ENCODE measurements at regions not wholly inside any gene's neighbourhood (a gene's known extent, or its start where the extent isn't known, plus 50 kb on each side); places are given as distances from the start of the nearest gene placed in this dataset.
"Not testable (repeated sequence)": the region's sequence is repeated elsewhere in the genome, so short reads cannot be mapped to it uniquely, and the experiment has no call there.

DNA sequence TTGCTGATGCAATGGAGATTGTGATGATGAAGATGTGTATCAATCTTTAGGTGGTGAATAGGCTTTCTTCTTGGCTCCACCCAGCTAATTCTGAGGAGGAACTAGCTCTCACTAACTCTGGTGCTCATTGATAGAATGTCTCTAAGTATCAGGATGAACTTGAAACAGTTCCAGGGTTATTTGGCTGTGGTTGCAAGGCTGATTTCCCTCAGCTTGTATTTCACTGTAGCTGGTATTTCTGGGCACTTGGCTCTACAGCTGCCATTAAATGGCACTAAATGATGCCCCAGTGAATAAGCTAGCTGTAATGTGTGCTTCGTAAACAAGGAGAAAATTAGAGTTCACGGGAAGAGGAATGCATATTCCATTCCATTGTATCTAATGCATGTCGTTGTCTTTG, 241.2 kb downstream of the RPIA start:
- H3K4me1 Mint-ChIP-seq, result no peaks in the 10 kb centered on the region
- ATAC-seq, result no peak
- no peak for DNase-seq
- CTCF ChIA-PET, result interaction anchor here (2.7 kb wide), 1 partner anchor 52 kb away, joined by 8 read pairs; no protein-coding TSS in a partner anchor
- no peaks in the 10 kb centered on the region for H3K9me3 Mint-ChIP-seq (ENCODE audit: low read depth)
- no peaks in the 10 kb centered on the region for H3K36me3 Mint-ChIP-seq (ENCODE audit: low read depth)
- H3K4me3 Mint-ChIP-seq, result no peak overlapping the region
- intact Hi-C loops (cut with DNase I, micrococcal nuclease), result loop anchor here in 1 of 2 experiments (5.0 kb wide), 1 partner anchor 60 kb away; no protein-coding TSS in a partner anchor
- no peaks in the 10 kb centered on the region for H3K27me3 Mint-ChIP-seq
- H3K27ac Mint-ChIP-seq, result no peak overlapping the region
- POLR2A ChIA-PET, result no interaction called here

DNA sequence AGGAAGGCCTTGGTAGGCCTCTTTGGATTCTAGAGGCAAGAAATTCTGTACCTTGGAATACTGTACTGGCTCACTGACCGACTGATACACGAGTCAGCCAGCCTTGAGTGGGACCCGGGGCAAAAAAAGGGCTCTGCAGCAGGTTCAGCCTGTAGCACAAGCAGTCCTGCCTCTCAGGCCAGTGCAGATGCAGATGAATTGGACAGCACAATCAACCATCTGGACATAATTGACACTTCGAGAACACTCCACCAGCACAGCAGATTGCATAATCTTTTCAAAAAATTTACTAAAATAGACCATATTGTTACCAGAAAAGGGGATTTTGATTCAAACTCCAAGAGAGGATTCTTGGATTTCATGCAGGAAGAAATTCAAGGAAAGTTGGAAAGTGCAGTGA, 241.6 kb downstream of the RPIA start:
- Mint-ChIP-seq H3K4me1 (no peaks in the 10 kb centered on the region), H3K36me3 (ENCODE audit: low read depth) (no peaks in the 10 kb centered on the region), H3K9me3 (ENCODE audit: low read depth) (no peaks in the 10 kb centered on the region), H3K27ac (no peak overlapping the region), H3K27me3 (no peaks in the 10 kb centered on the region), H3K4me3 (no peak overlapping the region)
- intact Hi-C loops (cut with DNase I, micrococcal nuclease), result loop anchor here in 1 of 2 experiments (5.0 kb wide), 1 partner anchor 61 kb away; no protein-coding TSS in a partner anchor
- no peak for ATAC-seq
- no peak for DNase-seq
- POLR2A ChIA-PET, result no interaction called here
- CTCF ChIA-PET, result interaction anchor here (0.7 to 2.7 kb wide), 3 partner anchors 8 to 53 kb away, joined by 3 to 8 read pairs (median 3); no protein-coding TSS in a partner anchor

DNA sequence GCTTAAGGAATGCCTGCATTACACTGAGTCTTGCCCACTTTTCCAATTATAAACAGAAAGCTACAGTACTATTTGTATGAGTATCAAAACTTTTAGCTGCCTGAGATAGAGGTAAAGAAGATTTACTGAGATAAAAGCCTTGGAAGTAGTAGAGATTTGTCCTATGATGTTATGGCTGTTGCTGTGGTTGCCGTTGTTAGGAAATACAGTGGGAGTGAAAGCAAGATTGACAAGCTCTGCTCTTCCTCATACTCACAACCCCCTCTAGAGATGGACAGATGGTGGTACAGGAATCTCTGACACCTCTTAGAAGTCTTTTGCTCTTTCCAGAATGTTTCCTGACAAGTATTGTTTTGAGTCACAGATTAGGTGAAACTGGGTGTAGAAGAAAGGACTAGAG, 242.5 kb downstream of the RPIA start:
- H3K4me1 Mint-ChIP-seq, result no peaks in the 10 kb centered on the region
- no peak overlapping the region for H3K4me3 Mint-ChIP-seq
- CTCF ChIA-PET, result interaction anchor here (0.7 to 2.7 kb wide), 3 partner anchors 9 to 54 kb away, joined by 3 to 8 read pairs (median 3); no protein-coding TSS in a partner anchor
- no peak for DNase-seq
- intact Hi-C loops (cut with DNase I, micrococcal nuclease), result loop anchor here in 1 of 2 experiments (5.0 kb wide), 1 partner anchor 62 kb away; no protein-coding TSS in a partner anchor
- H3K27me3 Mint-ChIP-seq, result no peaks in the 10 kb centered on the region
- POLR2A ChIA-PET, result no interaction called here
- H3K36me3 Mint-ChIP-seq (ENCODE audit: low read depth), result no peaks in the 10 kb centered on the region
- H3K27ac Mint-ChIP-seq, result no peak overlapping the region
- no peak for ATAC-seq
- no peaks in the 10 kb centered on the region for H3K9me3 Mint-ChIP-seq (ENCODE audit: low read depth)

DNA sequence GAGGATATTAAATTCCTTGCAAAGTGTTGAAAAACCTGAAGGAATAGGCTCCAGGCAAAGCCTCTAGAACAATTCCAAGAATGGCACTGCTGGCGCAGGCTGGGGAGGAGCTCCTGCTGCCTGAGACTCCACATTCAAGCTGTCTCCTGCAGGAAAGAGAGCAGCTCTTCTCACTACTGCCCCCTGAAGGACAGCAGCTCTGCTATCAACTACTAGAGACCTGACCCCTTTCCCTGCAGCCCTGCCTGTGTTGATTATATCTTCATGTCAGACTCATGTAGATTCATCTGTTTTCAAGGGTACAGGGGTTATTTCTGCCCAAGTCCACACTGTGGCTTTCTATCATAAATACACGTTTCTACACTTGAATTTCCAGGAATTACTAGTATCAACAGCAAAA, 249.7 kb downstream of the RPIA start:
- H3K4me1 Mint-ChIP-seq; H3K4me3 Mint-ChIP-seq; H3K9me3 Mint-ChIP-seq (ENCODE audit: low read depth); POLR2A ChIA-PET; H3K36me3 Mint-ChIP-seq (ENCODE audit: low read depth); H3K27ac Mint-ChIP-seq; H3K27me3 Mint-ChIP-seq; ATAC-seq: not testable (repeated sequence)
- CTCF ChIA-PET, result interaction anchor here (0.7 to 1.9 kb wide), 3 partner anchors 61 to 279 kb away, joined by 3 to 8 read pairs (median 3); no protein-coding TSS in a partner anchor
- intact Hi-C loops (cut with DNase I, micrococcal nuclease), result loop anchor here in 1 of 2 experiments (10.0 kb wide), 1 partner anchor 196 kb away; no protein-coding TSS in a partner anchor
- DNase-seq, result peak; percentile 42

DNA sequence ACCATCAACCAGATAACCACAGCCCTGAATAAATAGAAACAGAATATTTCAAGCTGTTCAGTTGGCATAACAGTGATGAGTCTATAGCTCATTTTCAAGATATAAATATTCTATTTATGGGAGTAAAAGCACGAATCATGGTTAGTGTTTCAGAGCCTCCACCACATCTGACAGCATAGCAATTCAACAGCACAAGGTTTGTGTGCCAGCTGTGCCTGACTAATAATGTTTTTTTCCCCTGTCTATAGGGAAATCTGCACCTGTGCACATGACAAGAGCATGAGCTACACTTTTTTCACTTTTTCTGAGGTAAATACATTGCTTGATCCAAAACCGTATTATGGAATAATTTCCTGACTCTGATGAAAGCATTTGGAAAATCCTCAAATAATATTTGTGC, 251.3 kb downstream of the RPIA start:
- ATAC-seq (no peak), DNase-seq (no peak)
- Mint-ChIP-seq H3K4me1 (no peaks in the 10 kb centered on the region), H3K27ac (no peak overlapping the region), H3K9me3 (ENCODE audit: low read depth) (no peaks in the 10 kb centered on the region), H3K36me3 (ENCODE audit: low read depth) (no peaks in the 10 kb centered on the region), H3K27me3 (peaks cover 4% of the 10 kb centered on the region), H3K4me3 (no peak overlapping the region)
- ChIA-PET CTCF (interaction anchor here (0.7 to 1.1 kb wide), 3 partner anchors 9 to 61 kb away, joined by 3 to 4 read pairs (median 3); no protein-coding TSS in a partner anchor), POLR2A (no interaction called here)
- intact Hi-C loops (cut with DNase I, micrococcal nuclease), result loop anchor here in 1 of 2 experiments (10.0 kb wide), 1 partner anchor 198 kb away; no protein-coding TSS in a partner anchor

DNA sequence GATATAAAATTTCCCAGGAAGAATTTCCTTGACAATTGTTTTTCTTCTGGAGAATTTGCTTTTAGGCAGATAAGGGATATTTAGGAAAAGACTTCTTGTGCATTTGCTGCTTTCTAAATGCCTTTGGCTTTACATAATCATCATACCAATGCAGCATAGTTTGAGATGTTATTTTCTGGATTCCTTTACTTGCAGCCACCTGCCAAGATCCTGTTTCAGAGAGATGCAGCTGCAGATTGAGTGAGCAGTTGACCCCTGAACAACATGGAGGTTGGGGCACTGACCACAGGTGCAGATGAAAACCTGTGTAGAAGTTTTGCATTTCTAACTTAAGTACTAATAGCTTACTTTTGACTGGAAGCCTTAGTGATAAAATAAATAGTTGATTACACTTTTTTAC, 257.9 kb downstream of the RPIA start:
- intact Hi-C loops (cut with DNase I, micrococcal nuclease), result loop anchor here in 1 of 2 experiments (5.0 to 10.0 kb wide), 2 partner anchors 72 to 205 kb away; no protein-coding TSS in a partner anchor
- no peak overlapping the region for H3K4me3 Mint-ChIP-seq
- no peak overlapping the region for H3K27ac Mint-ChIP-seq

DNA sequence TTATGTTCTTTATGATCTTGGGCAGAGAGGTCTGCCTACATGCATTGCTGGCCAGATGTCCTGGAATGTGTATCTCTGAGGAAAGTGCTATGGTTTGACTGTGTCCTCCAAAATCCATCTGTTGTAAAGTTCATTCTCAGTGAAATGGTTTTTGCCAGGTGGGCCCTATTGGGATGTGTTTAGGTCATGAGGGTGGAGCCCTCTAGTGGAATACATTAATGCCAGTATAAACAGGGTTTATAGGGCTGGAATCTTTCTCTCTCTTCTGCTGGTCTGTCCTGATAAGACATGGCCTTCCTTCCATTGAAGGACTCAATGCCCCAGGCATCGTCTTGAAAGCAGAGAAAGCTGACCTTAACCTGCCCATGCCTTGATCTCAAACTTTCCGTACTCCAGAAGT, 258.5 kb downstream of the RPIA start:
- CTCF ChIA-PET, result interaction anchor here (1.6 kb wide), 1 partner anchor 51 kb away, joined by 4 read pairs; no protein-coding TSS in a partner anchor
- intact Hi-C loops (cut with DNase I, micrococcal nuclease), result loop anchor here in 1 of 2 experiments (5.0 kb wide), 1 partner anchor 48 kb away; no protein-coding TSS in a partner anchor
- H3K27ac Mint-ChIP-seq, result no peak overlapping the region

More for the DNA sequence above, 257.9 kb downstream of the RPIA start:
- ChIA-PET POLR2A (no interaction called here), CTCF (no interaction called here)
- no peaks in the 10 kb centered on the region for H3K36me3 Mint-ChIP-seq (ENCODE audit: low read depth)
- DNase-seq (no peak), ATAC-seq (no peak)
- peaks cover 6% of the 10 kb centered on the region for H3K27me3 Mint-ChIP-seq
- H3K9me3 Mint-ChIP-seq (ENCODE audit: low read depth), result no peaks in the 10 kb centered on the region
- no peaks in the 10 kb centered on the region for H3K4me1 Mint-ChIP-seq

DNA sequence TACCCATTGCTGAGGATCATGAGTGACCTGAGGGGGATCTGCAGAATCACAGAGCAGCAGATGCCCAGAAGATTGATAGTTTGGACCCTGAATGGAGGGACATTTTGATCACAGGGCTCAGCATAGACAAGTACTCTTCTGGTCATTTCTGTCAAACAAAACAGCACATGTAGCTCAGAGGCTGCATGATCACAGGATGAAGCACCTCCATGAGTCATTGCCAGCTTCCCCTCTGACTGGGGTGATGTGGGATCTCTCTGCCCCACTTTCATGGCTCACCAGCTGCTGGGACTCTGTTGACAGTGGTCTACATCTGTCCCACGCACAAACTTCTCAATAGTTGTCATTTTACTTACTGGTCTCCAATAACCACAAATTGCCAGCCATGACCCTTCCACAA, 264.1 kb downstream of the RPIA start:
- CTCF ChIA-PET, result interaction anchor here (1.3 kb wide), 1 partner anchor 81 kb away, joined by 3 read pairs; no protein-coding TSS in a partner anchor
- H3K9me3 Mint-ChIP-seq (ENCODE audit: low read depth), result no peaks in the 10 kb centered on the region
- ATAC-seq (no peak), DNase-seq (no peak)
- H3K27me3 Mint-ChIP-seq, result peaks cover 10% of the 10 kb centered on the region
- no peak overlapping the region for H3K27ac Mint-ChIP-seq
- POLR2A ChIA-PET, result no interaction called here
- no peaks in the 10 kb centered on the region for H3K36me3 Mint-ChIP-seq (ENCODE audit: low read depth)
- H3K4me1 Mint-ChIP-seq, result no peaks in the 10 kb centered on the region
- intact Hi-C loops (cut with DNase I, micrococcal nuclease), result no loop called here
- H3K4me3 Mint-ChIP-seq, result no peak overlapping the region

More for the DNA sequence above, 258.5 kb downstream of the RPIA start:
- Mint-ChIP-seq H3K9me3 (ENCODE audit: low read depth) (no peaks in the 10 kb centered on the region), H3K27me3 (peaks cover 6% of the 10 kb centered on the region), H3K36me3 (ENCODE audit: low read depth) (no peaks in the 10 kb centered on the region), H3K4me3 (no peak overlapping the region), H3K4me1 (no peaks in the 10 kb centered on the region)
- DNase-seq (no peak), ATAC-seq (no peak)
- POLR2A ChIA-PET, result no interaction called here

DNA sequence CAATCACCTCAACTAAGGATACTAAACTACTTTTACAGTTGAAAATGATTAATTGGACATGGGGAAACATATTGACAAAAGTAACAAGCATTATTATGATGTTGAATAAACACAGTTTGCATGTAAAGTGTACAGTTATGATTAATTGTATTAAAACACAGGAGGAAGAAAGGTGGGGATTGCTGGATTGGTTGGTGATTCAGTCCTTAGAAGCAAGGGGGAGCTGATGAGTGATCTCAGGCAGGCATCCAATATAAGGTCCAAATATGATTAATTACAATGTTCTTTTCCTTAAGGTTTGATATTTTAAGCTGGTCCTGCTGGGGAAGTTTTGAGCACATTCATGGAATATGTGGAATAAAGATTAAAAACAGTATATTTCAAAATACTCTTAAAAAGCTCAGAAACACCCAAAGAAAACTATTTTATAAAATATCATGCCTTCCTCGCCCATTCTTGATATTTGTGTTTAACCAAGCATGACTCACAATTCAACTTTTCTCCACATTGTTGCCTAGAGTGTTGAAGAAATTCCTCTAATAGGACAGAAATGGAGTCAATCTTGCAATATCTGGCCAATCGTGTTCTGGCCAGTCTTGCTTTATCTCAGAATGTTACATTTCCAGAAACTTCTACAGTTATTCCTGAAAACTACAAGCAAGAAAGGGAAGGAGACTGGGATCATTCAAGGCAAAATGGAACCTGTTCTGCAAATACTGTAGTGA, 268.2 kb downstream of the RPIA start:
- no peaks in the 10 kb centered on the region for H3K4me1 Mint-ChIP-seq
- H3K4me3 Mint-ChIP-seq, result no peak overlapping the region
- DNase-seq, result no peak
- no peak for ATAC-seq
- no peaks in the 10 kb centered on the region for H3K36me3 Mint-ChIP-seq (ENCODE audit: low read depth)
- H3K9me3 Mint-ChIP-seq (ENCODE audit: low read depth), result no peaks in the 10 kb centered on the region
- intact Hi-C loops (cut with DNase I, micrococcal nuclease), result no loop called here
- ChIA-PET CTCF (no interaction called here), POLR2A (no interaction called here)
- peaks cover 12% of the 10 kb centered on the region for H3K27me3 Mint-ChIP-seq
- H3K27ac Mint-ChIP-seq, result no peak overlapping the region

DNA sequence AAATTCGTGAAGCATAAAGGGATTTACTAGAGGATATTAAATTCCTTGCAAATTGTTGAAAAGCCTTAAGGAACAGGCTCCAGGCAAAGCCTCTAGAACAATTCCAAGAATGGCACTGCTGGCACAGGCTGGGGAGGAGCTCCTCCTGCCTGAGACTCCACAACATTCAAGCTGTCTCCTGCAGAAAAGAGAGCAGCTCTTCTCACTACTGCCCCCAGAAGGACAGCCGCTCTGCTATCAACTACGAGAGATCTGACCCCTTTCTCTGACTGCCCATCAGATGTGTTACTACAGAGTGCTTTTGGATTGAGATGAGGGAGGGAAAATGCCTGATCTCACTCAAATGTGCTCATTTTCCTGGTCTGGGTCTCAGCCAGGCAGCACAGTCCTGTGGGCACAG, 269.9 kb downstream of the RPIA start:
- CTCF ChIA-PET, result interaction anchor here (0.6 kb wide), 1 partner anchor 81 kb away, joined by 3 read pairs; no protein-coding TSS in a partner anchor
- DNase-seq; H3K4me1 Mint-ChIP-seq; H3K4me3 Mint-ChIP-seq; ATAC-seq; intact Hi-C loops (cut with DNase I, micrococcal nuclease); H3K36me3 Mint-ChIP-seq (ENCODE audit: low read depth); H3K27ac Mint-ChIP-seq; POLR2A ChIA-PET; H3K9me3 Mint-ChIP-seq (ENCODE audit: low read depth): not testable (repeated sequence)
- H3K27me3 Mint-ChIP-seq, result peaks cover 12% of the 10 kb centered on the region

DNA sequence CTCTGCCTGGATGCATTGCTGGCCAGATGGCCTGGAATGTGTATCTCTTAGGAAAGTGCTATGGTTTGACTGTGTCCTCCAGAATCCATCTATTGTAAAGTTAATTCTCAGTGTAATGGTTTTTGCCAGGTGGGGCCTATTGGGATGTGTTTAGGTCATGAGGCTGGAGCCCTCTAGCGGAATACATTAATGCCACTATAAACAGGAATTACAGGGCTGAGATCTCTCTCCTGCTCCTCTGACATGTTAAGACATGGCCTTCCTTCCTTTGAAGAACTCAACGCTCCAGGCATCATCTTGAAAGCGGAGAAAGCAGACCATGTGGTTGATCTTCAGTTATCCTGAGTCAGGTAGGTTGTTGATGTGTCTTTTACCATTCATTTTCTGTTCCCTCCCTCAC, 276.4 kb downstream of the RPIA start:
- POLR2A ChIA-PET, result no interaction called here
- no peak for DNase-seq
- no peak for ATAC-seq
- Mint-ChIP-seq H3K27ac (no peak overlapping the region), H3K4me1 (no peaks in the 10 kb centered on the region), H3K27me3 (no peaks in the 10 kb centered on the region), H3K9me3 (ENCODE audit: low read depth) (no peaks in the 10 kb centered on the region), H3K36me3 (ENCODE audit: low read depth) (no peaks in the 10 kb centered on the region), H3K4me3 (no peak overlapping the region)
- intact Hi-C loops (cut with DNase I, micrococcal nuclease), result no loop called here
- CTCF ChIA-PET, result no interaction called here

DNA sequence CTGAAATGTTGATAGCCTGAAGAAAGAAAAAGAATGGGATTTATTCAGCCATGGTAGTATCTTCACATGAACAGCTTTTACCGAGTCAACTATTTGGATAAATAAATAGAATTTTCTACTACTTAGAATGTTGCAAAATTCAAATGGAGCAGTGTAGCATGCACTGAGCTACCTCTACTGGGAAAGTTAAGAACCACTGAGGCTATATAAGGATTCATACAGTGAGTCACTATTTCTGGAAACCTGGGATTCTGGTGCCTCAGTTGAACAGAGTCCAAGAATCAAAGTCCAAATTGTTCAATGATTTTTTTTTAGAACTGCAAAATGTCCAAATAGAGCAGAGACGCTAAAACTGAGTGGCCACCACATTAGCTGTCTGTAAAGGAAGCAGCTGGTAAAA, 286.5 kb downstream of the RPIA start:
- H3K27me3 Mint-ChIP-seq; ATAC-seq; H3K4me3 Mint-ChIP-seq; H3K9me3 Mint-ChIP-seq (ENCODE audit: low read depth); DNase-seq; intact Hi-C loops (cut with DNase I, micrococcal nuclease); H3K4me1 Mint-ChIP-seq; CTCF ChIA-PET; POLR2A ChIA-PET; H3K36me3 Mint-ChIP-seq (ENCODE audit: low read depth); H3K27ac Mint-ChIP-seq: not testable (repeated sequence)

Measured in activated CD4-positive, alpha-beta T cell treated with anti-CD3 and anti-CD28 coated beads for 36 hours (primary cell).